Esophagus muscularis mucosa (tissue), 4 donors: ENCODE measurements at regions not wholly inside any gene's neighbourhood (a gene's known extent, or its start where the extent isn't known, plus 50 kb on each side); places are given as distances from the start of the nearest gene placed in this dataset.

ENCODE experiments used
- EP300 ChIP-seq: sonication (generic); formaldehyde crosslinking; IDR thresholded peaks from one replicate; pipeline ENCODE4 v1.6.1; 2017; ENCODE audit warnings: antibody characterized with exemption
- POLR2A ChIP-seq: fragments of 450-650 bp; IDR thresholded peaks from one replicate; pipeline ENCODE4 v1.6.1; 2017; ENCODE audit warnings: antibody characterized with exemption, moderate library complexity, mild to moderate bottlenecking, low read depth
- POLR2AphosphoS5 ChIP-seq, 2 donors: sonication (generic); formaldehyde crosslinking; IDR thresholded peaks; one replicate each; pipeline ENCODE4 v1.6.1; 2017; ENCODE audit warnings: antibody characterized with exemption in 2 of 2
- TF ChIP-seq, protein P1 (sequence below), 3 experiments: fragments of 200-600 bp in 2 of 3; fragments of 450-650 bp in 1 of 3; sonication (generic) in 2 of 3; IDR thresholded peaks; one replicate each; pipeline ENCODE4 v1.5.1; 2017 to 2019; ENCODE audit warnings: antibody characterized with exemption in 3 of 3, mild to moderate bottlenecking in 2 of 3, moderate library complexity in 1 of 3

DNA sequence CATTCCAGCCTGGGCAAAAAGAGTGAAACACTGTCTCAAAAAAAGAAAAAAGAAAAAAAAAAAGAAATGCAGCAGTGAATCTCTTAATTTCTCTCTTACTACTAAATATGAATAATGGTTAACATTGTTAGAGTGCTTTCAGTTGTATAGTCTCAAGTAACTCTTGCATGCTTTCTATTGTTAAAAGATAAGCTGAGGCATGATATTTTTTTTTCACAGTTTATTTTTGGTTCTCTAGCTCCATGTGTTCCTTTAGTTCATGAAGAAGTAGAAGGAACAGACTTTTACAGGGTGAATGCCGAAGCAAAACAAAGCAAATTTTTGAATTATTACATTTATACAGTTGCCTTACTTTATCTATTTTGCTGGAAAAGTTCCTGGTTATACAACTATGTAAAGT lies 1180.9 kb downstream of the OTOL1 start:
- TF ChIP-seq POLR2A (no peak), POLR2AphosphoS5 (IDR thresholded peaks at IDR 0.05) (no peak), EP300 (no peak)
- TF ChIP-seq, protein P1, sequence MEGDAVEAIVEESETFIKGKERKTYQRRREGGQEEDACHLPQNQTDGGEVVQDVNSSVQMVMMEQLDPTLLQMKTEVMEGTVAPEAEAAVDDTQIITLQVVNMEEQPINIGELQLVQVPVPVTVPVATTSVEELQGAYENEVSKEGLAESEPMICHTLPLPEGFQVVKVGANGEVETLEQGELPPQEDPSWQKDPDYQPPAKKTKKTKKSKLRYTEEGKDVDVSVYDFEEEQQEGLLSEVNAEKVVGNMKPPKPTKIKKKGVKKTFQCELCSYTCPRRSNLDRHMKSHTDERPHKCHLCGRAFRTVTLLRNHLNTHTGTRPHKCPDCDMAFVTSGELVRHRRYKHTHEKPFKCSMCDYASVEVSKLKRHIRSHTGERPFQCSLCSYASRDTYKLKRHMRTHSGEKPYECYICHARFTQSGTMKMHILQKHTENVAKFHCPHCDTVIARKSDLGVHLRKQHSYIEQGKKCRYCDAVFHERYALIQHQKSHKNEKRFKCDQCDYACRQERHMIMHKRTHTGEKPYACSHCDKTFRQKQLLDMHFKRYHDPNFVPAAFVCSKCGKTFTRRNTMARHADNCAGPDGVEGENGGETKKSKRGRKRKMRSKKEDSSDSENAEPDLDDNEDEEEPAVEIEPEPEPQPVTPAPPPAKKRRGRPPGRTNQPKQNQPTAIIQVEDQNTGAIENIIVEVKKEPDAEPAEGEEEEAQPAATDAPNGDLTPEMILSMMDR (IDR thresholded peaks at IDR 0.05) = no peak
